Hepatocyte (in vitro differentiated cells): ENCODE measurements at regions not wholly inside any gene's neighbourhood (a gene's known extent, or its start where the extent isn't known, plus 50 kb on each side); places are given as distances from the start of the nearest gene placed in this dataset.

Source experiments
- CTCF ChIP-seq: fragments of 200-600 bp; sonication (generic); IDR thresholded peaks from 2 replicates; pipeline ENCODE4 v1.5.1; 2016; ENCODE audit warnings: antibody characterized with exemption, mild to moderate bottlenecking; ENCODE audit not compliant: poor library complexity
- EZH2 ChIP-seq: fragments of 200-600 bp; sonication (generic); IDR thresholded peaks from 2 replicates; pipeline ENCODE4 v1.6.1; 2016; ENCODE audit warnings: antibody characterized with exemption, mild to moderate bottlenecking, borderline replicate concordance

- no peak for TF ChIP-seq EZH2
- TF ChIP-seq CTCF = no peak
These were observed 1163.4 kb upstream of the AUTS2 start for GRCh38 chr7:68434857-68435256.
